ENCODE measurements at regions not wholly inside any gene's neighbourhood (a gene's known extent, or its start where the extent isn't known, plus 50 kb on each side); places are given as distances from the start of the nearest gene placed in this dataset.

DNA sequence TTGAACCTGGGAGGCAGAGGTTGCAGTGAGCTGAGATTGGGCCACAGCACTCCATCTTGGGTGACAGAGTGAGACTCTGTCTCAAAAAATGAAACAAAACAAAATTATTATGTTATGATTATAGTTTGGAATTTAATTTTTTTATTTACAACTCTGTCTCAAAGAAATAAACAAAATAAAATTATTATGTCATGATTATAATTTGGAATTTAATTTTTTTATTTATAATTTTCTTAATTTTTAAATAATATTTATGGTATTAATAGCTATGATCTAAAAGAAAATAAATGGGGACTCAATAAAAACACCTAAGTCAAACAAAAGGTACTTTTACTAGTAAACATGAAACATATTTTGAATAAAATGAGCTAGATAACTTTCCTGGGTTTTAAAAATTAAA is 994.8 kb upstream of the GHITM start:
- POLR2A ChIA-PET = no interaction called here
- CTCF ChIA-PET = no interaction called here
- TF ChIP-seq CTCF (IDR thresholded peaks at IDR 0.05; ENCODE audit: low read depth, low read length) = no peak
- DNase-seq (ENCODE audit: low read depth, low spot score) = no peak
- Histone ChIP-seq H3K4me3 (ENCODE audit: low read depth, low read length) (no peak overlapping the region), H3K27me3 (ENCODE audit: control insufficient read depth, insufficient read depth, low read length) (no peaks in the 10 kb centered on the region), H3K9me3 (ENCODE audit: control insufficient read depth, insufficient read depth, low read length) (peaks cover 7% of the 10 kb centered on the region; the same call in 1 of the 2 replicates), H3K27ac (ENCODE audit: low read depth, low read length) (no peak overlapping the region)

DNA sequence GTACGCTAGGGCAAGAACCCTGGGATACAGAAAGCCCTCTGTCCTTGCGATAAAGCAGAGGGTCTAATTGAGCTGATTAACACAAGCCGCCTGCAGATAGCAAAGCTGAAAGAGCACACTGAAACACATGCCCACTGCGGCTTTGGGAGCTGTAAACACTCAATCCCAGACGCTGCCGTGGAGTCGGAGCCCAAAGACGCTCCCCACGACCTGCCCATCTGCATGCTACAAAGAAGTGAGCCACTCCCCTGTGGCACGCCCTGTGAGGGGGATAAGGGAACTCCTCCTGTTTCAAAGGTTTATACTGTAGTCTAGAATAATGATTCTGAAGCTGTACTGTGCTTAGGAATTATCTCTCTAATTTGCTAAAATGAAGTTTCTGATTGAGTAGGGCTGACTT is 985.6 kb upstream of the GHITM start:
- ChIA-PET CTCF (no interaction called here), POLR2A (no interaction called here)
- no peak overlapping the region for H3K4me3 ChIP-seq (ENCODE audit: low read depth, low read length)
- DNase-seq (ENCODE audit: low read depth, low spot score) = no peak
- peaks cover 13% of the 10 kb centered on the region for H3K9me3 ChIP-seq (ENCODE audit: control insufficient read depth, insufficient read depth, low read length)
- no peak for TF ChIP-seq CTCF (IDR thresholded peaks at IDR 0.05; ENCODE audit: low read depth, low read length)
- H3K27ac ChIP-seq (ENCODE audit: low read depth, low read length) = no peak overlapping the region
- H3K27me3 ChIP-seq (ENCODE audit: control insufficient read depth, insufficient read depth, low read length) = no peaks in the 10 kb centered on the region

DNA sequence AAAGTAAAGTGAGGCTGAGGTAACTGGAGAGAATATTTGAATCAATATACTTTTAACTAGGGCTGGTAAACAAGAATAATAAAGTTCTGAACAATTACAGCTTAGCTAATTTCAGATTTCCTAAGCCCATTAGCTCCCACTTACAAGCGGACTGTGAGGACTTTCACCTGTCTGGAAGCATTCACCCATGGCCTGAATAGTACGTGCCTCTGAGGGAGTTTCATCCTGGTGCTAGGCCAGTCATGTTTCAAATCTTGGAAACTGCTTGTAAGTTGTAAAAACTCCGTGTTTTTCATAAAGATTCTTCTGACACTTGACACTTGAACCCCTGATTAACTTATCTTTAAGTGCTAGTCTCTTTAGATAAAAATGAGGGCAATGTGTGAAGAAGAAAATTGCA is 975.2 kb upstream of the GHITM start:
- no peak overlapping the region for H3K27ac ChIP-seq (ENCODE audit: low read depth, low read length)
- DNase-seq (ENCODE audit: low read depth, low spot score) = no peak
- ChIA-PET CTCF (no interaction called here), POLR2A (no interaction called here)
- no peak for TF ChIP-seq CTCF (IDR thresholded peaks at IDR 0.05; ENCODE audit: low read depth, low read length)
- H3K4me3 ChIP-seq (ENCODE audit: low read depth, low read length) = no peak overlapping the region
- no peaks in the 10 kb centered on the region for H3K27me3 ChIP-seq (ENCODE audit: control insufficient read depth, insufficient read depth, low read length)
- H3K9me3 ChIP-seq (ENCODE audit: control insufficient read depth, insufficient read depth, low read length) = no peaks in the 10 kb centered on the region; the same call in 1 of the 2 replicates

DNA sequence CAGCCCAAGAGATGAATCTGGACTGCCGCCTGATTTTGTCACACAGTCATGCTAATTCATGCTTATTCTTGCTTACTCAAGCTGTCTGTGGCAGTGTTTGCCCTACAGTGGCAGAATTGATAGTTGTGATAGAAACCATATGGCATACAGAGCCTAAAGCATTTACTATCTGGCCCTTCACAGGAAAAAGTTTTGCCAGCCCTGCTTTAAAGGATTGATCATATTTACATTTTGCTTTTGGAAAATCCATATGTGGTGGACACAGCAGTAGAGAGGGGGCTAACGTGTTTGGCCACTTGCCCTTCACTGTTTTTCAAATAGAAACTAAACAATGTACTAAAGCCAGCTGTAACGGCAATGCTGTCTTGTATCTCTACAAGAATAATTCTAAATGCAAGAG is 974.0 kb upstream of the GHITM start:
- DNase-seq (ENCODE audit: low read depth, low spot score) = no peak
- no peak for TF ChIP-seq CTCF (IDR thresholded peaks at IDR 0.05; ENCODE audit: low read depth, low read length)
- ChIA-PET CTCF (no interaction called here), POLR2A (no interaction called here)
- Histone ChIP-seq H3K4me3 (ENCODE audit: low read depth, low read length) (no peak overlapping the region), H3K27ac (ENCODE audit: low read depth, low read length) (no peak overlapping the region), H3K27me3 (ENCODE audit: control insufficient read depth, insufficient read depth, low read length) (no peaks in the 10 kb centered on the region), H3K9me3 (ENCODE audit: control insufficient read depth, insufficient read depth, low read length) (no peaks in the 10 kb centered on the region)

GRCh38 chr10:83166344-83166743 is 973.0 kb upstream of the GHITM start:
- no peak for TF ChIP-seq CTCF (IDR thresholded peaks at IDR 0.05; ENCODE audit: low read depth, low read length)
- DNase-seq (ENCODE audit: low read depth, low spot score) = no peak
- ChIA-PET CTCF (no interaction called here), POLR2A (no interaction called here)
- H3K9me3 ChIP-seq (ENCODE audit: control insufficient read depth, insufficient read depth, low read length) = no peaks in the 10 kb centered on the region
- H3K4me3 ChIP-seq (ENCODE audit: low read depth, low read length) = no peak overlapping the region
- no peaks in the 10 kb centered on the region for H3K27me3 ChIP-seq (ENCODE audit: control insufficient read depth, insufficient read depth, low read length)
- H3K27ac ChIP-seq (ENCODE audit: low read depth, low read length) = no peak overlapping the region
